HUES48 (cell line): ENCODE measurements at regions not wholly inside any gene's neighbourhood (a gene's known extent, or its start where the extent isn't known, plus 50 kb on each side); places are given as distances from the start of the nearest gene placed in this dataset.

Experiments
- H3K27ac ChIP-seq: one replicate; pipeline ENCODE4 v1.7.0; 2013; ENCODE audit warnings: low read depth, low read length, inconsistent platforms
- H3K27me3 ChIP-seq: 2 replicates; pipeline ENCODE4 v1.6.1; 2013; ENCODE audit warnings: mild to moderate bottlenecking, low read length; ENCODE audit not compliant: control insufficient read depth, insufficient read depth
- H3K36me3 ChIP-seq: 2 replicates; pipeline ENCODE4 v1.6.1; 2013; ENCODE audit warnings: low read length; ENCODE audit not compliant: control insufficient read depth, insufficient read depth
- H3K4me1 ChIP-seq: 2 replicates; pipeline ENCODE4 v1.6.1; 2013; ENCODE audit warnings: mild to moderate bottlenecking, low read length; ENCODE audit not compliant: control insufficient read depth, insufficient read depth
- H3K4me3 ChIP-seq: 2 replicates; pipeline ENCODE4 v1.5.1; 2013; ENCODE audit warnings: mild to moderate bottlenecking, low read depth, low read length
- H3K9ac ChIP-seq: 2 replicates; pipeline ENCODE4 v1.6.1; 2013; ENCODE audit warnings: mild to moderate bottlenecking, low read depth, low read length, moderate library complexity
- H3K9me3 ChIP-seq: 2 replicates; pipeline ENCODE4 v1.6.1; 2013; ENCODE audit warnings: low read length; ENCODE audit not compliant: control insufficient read depth, insufficient read depth

- no peaks in the 10 kb centered on the region for H3K9me3 ChIP-seq
- H3K4me1 ChIP-seq, result no peaks in the 10 kb centered on the region
- no peak overlapping the region for H3K27ac ChIP-seq
- no peak overlapping the region for H3K9ac ChIP-seq
- no peaks in the 10 kb centered on the region for H3K36me3 ChIP-seq
- H3K4me3 ChIP-seq, result no peak overlapping the region
- no peaks in the 10 kb centered on the region for H3K27me3 ChIP-seq
Measured at GRCh38 chr2:100627330-100628300, 64.8 kb downstream of the PDCL3 start.

DNA sequence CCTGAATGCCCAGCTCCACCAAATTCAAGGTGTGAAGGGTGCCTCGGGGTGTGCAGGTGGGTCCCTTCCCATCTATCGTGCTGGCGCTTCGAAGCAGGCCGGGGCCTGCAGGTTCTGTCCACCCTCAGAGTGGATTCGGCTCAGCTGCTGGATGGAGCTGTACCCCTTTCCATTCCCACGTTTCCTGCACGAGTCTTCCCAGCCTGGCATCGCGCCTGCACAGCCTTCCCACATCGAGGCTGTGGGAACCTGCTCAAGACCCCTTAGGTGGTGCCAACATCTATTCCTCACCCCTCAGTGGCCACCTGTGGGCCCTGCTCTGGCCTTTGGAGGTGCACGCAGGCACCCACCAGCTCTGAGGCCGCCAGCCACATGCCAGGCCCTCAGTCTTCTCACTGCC, 65.7 kb downstream of the PDCL3 start:
- Histone ChIP-seq H3K27ac (no peak overlapping the region), H3K9ac (no peak overlapping the region), H3K4me1 (no peaks in the 10 kb centered on the region), H3K9me3 (no peaks in the 10 kb centered on the region), H3K27me3 (no peaks in the 10 kb centered on the region), H3K4me3 (no peak overlapping the region), H3K36me3 (no peaks in the 10 kb centered on the region)

GRCh38 chr2:100629309-100629708, 66.5 kb downstream of the PDCL3 start:
- H3K9me3 ChIP-seq, result no peaks in the 10 kb centered on the region
- no peaks in the 10 kb centered on the region for H3K4me1 ChIP-seq
- H3K9ac ChIP-seq, result no peak overlapping the region
- H3K4me3 ChIP-seq, result no peak overlapping the region
- H3K36me3 ChIP-seq, result no peaks in the 10 kb centered on the region
- no peak overlapping the region for H3K27ac ChIP-seq
- H3K27me3 ChIP-seq, result no peaks in the 10 kb centered on the region

DNA sequence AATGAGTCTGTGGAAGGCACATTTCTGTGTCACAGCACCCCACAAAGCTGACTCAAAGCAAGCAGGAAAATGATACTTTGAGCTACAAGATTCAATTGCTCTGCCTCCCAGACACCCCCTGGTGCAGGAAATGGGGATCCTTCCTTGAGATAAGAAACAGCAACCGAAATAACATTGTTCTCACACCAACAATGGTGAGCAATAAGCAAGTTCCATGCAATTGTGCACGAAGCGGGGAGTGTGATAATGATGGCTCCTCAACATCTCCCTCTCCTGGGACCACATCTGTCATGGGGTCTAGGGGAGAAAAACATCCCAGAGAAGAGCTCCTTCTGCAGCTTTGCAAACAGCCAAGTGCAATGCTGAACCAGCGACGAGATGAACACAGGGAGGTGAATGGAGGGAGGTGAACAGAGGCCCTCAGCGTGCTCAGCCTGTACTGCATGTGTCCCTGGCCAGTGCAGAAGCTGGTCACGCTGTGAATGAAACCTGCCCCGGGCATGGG, 67.7 kb downstream of the PDCL3 start:
- Histone ChIP-seq H3K4me1 (no peaks in the 10 kb centered on the region), H3K27ac (no peak overlapping the region), H3K9me3 (no peaks in the 10 kb centered on the region), H3K36me3 (no peaks in the 10 kb centered on the region), H3K4me3 (no peak overlapping the region), H3K9ac (no peak overlapping the region), H3K27me3 (no peaks in the 10 kb centered on the region)

DNA sequence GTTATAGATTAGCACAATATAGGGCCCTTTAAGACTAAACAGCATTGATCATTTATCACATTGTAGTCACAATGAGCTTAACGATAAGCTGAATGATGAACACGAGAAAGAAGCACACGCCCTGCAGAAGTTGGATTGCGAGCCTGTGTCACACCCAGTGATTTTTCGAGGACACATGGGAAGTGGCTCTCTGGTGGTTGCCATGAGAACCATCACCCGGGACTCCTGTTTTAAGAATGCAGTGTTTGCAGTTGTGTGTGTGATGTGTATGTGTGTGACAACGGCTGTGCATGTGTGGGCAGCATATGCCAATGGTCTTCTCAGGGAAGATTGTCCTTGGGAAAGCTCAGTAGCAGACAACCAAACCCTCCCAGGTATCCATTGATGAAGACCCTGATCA, 69.2 kb downstream of the PDCL3 start:
- Histone ChIP-seq H3K36me3 (no peaks in the 10 kb centered on the region), H3K27me3 (no peaks in the 10 kb centered on the region), H3K27ac (no peak overlapping the region), H3K9ac (no peak overlapping the region), H3K9me3 (no peaks in the 10 kb centered on the region), H3K4me3 (no peak overlapping the region), H3K4me1 (no peaks in the 10 kb centered on the region)

DNA sequence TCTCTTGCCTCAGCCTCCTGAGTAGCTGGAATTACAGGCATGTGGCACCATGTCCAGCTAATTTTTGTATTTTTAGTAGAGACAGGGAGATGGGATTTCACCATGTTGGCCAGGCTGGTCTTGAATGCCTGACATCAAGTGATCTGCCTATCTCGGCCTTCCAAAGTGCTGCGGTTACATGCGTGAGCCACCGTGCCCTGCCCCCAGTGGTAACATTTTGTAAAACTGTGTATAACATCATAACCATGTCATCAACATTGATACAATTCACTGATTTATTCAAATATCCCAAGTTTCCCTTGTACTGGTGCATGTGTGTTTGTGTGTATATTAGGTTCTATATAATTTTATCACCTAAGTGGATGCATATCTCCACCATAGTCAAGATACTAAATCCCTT, 70.0 kb downstream of the PDCL3 start:
- H3K36me3 ChIP-seq, result no peaks in the 10 kb centered on the region
- no peak overlapping the region for H3K4me3 ChIP-seq
- H3K27me3 ChIP-seq, result no peaks in the 10 kb centered on the region
- no peak overlapping the region for H3K9ac ChIP-seq
- no peaks in the 10 kb centered on the region for H3K4me1 ChIP-seq
- H3K27ac ChIP-seq, result no peak overlapping the region
- H3K9me3 ChIP-seq, result no peaks in the 10 kb centered on the region

GRCh38 chr2:100639588-100640390, 77.0 kb downstream of the PDCL3 start:
- Histone ChIP-seq H3K27me3 (no peaks in the 10 kb centered on the region), H3K9ac (no peak overlapping the region), H3K36me3 (no peaks in the 10 kb centered on the region), H3K27ac (no peak overlapping the region), H3K4me3 (no peak overlapping the region), H3K4me1 (peaks cover 15% of the 10 kb centered on the region), H3K9me3 (no peaks in the 10 kb centered on the region)

DNA sequence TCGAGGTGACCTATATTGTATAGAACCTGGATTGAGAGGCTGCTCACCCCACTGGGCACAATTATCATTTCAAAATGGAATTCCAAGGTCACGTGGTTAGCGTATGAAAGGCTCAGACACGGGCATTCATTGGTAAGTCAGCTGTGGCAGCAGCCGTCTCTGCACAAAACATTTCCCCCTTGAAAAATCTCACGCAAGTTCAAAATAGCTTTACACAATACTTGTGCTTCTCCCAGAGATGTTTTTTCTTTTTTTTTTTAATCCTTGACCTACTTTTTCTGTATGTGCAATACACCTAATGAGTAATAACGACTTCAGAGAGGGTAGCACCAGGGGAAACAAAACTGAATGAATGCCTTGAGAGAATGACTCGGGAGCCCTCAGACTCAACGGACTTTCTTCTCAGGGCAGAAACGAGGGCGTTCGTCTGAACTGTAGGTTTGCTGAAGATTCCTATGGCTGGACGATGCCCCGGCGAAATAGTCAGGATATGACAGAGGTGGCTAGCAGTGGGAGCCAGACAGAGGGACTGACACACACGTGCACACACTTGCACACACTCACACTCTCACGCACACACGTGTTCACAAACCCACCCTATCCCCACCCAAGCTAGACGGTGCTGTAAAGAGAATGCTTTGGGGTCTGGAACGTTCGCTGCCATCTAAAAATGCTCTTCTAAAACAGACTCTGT, 77.8 kb downstream of the PDCL3 start:
- Histone ChIP-seq H3K9me3 (no peaks in the 10 kb centered on the region), H3K9ac (no peak overlapping the region), H3K27me3 (no peaks in the 10 kb centered on the region), H3K4me1 (peaks cover 15% of the 10 kb centered on the region), H3K27ac (no peak overlapping the region), H3K36me3 (no peaks in the 10 kb centered on the region), H3K4me3 (no peak overlapping the region)

GRCh38 chr2:100641125-100641435, 78.3 kb downstream of the PDCL3 start:
- H3K9ac ChIP-seq, result no peak overlapping the region
- H3K27me3 ChIP-seq, result no peaks in the 10 kb centered on the region
- no peaks in the 10 kb centered on the region for H3K9me3 ChIP-seq
- H3K36me3 ChIP-seq, result no peaks in the 10 kb centered on the region
- H3K4me3 ChIP-seq, result no peak overlapping the region
- peaks cover 15% of the 10 kb centered on the region for H3K4me1 ChIP-seq
- H3K27ac ChIP-seq, result no peak overlapping the region

GRCh38 chr2:100642425-100642824, 79.6 kb downstream of the PDCL3 start:
- no peaks in the 10 kb centered on the region for H3K27me3 ChIP-seq
- H3K36me3 ChIP-seq, result no peaks in the 10 kb centered on the region
- H3K27ac ChIP-seq, result no peak overlapping the region
- peaks cover 15% of the 10 kb centered on the region for H3K4me1 ChIP-seq
- no peak overlapping the region for H3K9ac ChIP-seq
- H3K9me3 ChIP-seq, result no peaks in the 10 kb centered on the region
- H3K4me3 ChIP-seq, result no peak overlapping the region
